ENCODE measurements at regions not wholly inside any gene's neighbourhood (a gene's known extent, or its start where the extent isn't known, plus 50 kb on each side); places are given as distances from the start of the nearest gene placed in this dataset.

DNA sequence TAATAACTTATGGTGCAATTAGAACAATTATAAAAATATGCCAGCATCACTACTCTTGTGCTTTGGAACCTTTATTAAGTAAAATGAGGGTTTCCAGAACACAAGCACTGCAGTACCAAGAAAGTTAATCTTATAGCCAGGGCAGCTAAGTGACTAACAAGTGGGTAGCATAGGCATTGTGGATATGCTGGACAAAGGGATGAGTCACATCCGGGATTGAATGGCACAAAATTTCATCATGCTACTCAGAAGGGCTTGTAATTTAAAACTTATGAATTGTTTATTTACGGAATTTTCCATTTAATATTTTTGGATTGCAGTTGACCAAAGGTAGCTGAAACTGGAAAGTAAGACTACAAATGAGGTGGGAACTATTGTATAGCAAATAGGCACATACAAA is 250.6 kb downstream of the C7orf25 start:
- H2BK20ac ChIP-seq (ENCODE audit: low read depth, low read length, poor library complexity, severe bottlenecking), result no peak overlapping the region
- H3K9ac ChIP-seq (ENCODE audit: extremely low read depth, insufficient read length, low read length), result no peak overlapping the region
- no peak overlapping the region for H3T11ph ChIP-seq (ENCODE audit: low read length)
- Mint-ChIP-seq H3K4me3 (no peak overlapping the region), H3K27me3 (ENCODE audit: low read depth) (no peaks in the 10 kb centered on the region), H3K4me1 (no peaks in the 10 kb centered on the region; a peak in 1 of 4 replicates), H3K36me3 (ENCODE audit: insufficient read depth in 1 of 3, low read depth in 3 of 3) (peaks cover 2 to 9% (median 3%) of the 10 kb centered on the region in 3 experiments; a peak in 3 of 7 replicates), H3K9me3 (peaks cover 4 to 8% of the 10 kb centered on the region in 2 experiments; a peak in 3 of 5 replicates), H3K27ac (no peak overlapping the region)
- no peak overlapping the region for H3K27ac ChIP-seq (ENCODE audit: insufficient read length, low read depth, low read length)
- H4K91ac ChIP-seq (ENCODE audit: insufficient read length, low read depth, low read length), result no peak overlapping the region
- H4K8ac ChIP-seq (replicated peaks; ENCODE audit: insufficient read length, low read depth, low read length), result no peak overlapping the region
- H2BK5ac ChIP-seq (ENCODE audit: insufficient read length, low read length), result no peak overlapping the region
- H3K79me2 ChIP-seq (ENCODE audit: insufficient read depth, low read length), result no peaks in the 10 kb centered on the region
- no peak overlapping the region for H3K4me2 ChIP-seq (ENCODE audit: insufficient read depth, insufficient read length, low read length)
- H4K20me1 ChIP-seq (ENCODE audit: control insufficient read depth, insufficient read depth, insufficient read length), result no peaks in the 10 kb centered on the region
- no peak overlapping the region for H3K56ac ChIP-seq (ENCODE audit: insufficient read length, low read depth, low read length)
- no peak overlapping the region for H2BK15ac ChIP-seq (ENCODE audit: low read depth, low read length)
- H3K4me1 ChIP-seq (ENCODE audit: insufficient read depth, low read length), result no peaks in the 10 kb centered on the region
- H3K27me3 ChIP-seq (ENCODE audit: insufficient read depth, low read length), result no peaks in the 10 kb centered on the region
- H2BK120ac ChIP-seq (ENCODE audit: low read depth, low read length, poor library complexity, severe bottlenecking), result no peak overlapping the region
- no peak overlapping the region for H3K4ac ChIP-seq (ENCODE audit: low read depth, low read length)
- no CpG with 5 or more reads among the region's 2 CpGs for WGBS (ENCODE audit: extremely low coverage, insufficient read length, low lambda C conversion rate)
- no peaks in the 10 kb centered on the region for H3K79me1 ChIP-seq (ENCODE audit: insufficient read depth, low read depth, low read length, poor library complexity, severe bottlenecking)
- no peak overlapping the region for H3K23ac ChIP-seq (ENCODE audit: insufficient read length, low read depth, low read length)
- DNase-seq, result no peak
- H4K5ac ChIP-seq (ENCODE audit: insufficient read length, low read depth, low read length), result no peak overlapping the region
- H2AK5ac ChIP-seq (ENCODE audit: insufficient read length, low read length), result no peak overlapping the region
- H3K18ac ChIP-seq (ENCODE audit: insufficient read length, low read depth, low read length), result no peak overlapping the region
- H2BK12ac ChIP-seq (ENCODE audit: insufficient read length, low read depth, low read length), result no peak overlapping the region
- H3K14ac ChIP-seq (ENCODE audit: insufficient read depth, low read length), result no peak overlapping the region
- TF ChIP-seq CTCF (conservative IDR thresholded peaks at IDR 0.05), result no peak
- no peaks in the 10 kb centered on the region for H3K23me2 ChIP-seq (ENCODE audit: insufficient read length, low read depth, low read length, poor library complexity, severe bottlenecking)
- no peaks in the 10 kb centered on the region for H3K9me3 ChIP-seq (ENCODE audit: control insufficient read depth, low read depth, low read length)
- H2AFZ ChIP-seq (ENCODE audit: low read length), result no peak overlapping the region
